Hepatocyte (in vitro differentiated cells): ENCODE measurements at regions not wholly inside any gene's neighbourhood (a gene's known extent, or its start where the extent isn't known, plus 50 kb on each side); places are given as distances from the start of the nearest gene placed in this dataset.
A peak's percentile ranks its signal among the peaks of the same experiment; 100 is the strongest.

Experiments used
- DNase-seq: peaks from one replicate; pipeline ENCODE4 v3.0.0-alpha.2; 2016; ENCODE audit warnings: low spot score
- H2AFZ ChIP-seq: fragments of 200-600 bp; sonication (generic); 2 replicates; pipeline ENCODE4 v1.6.0; 2016; ENCODE audit warnings: antibody characterized with exemption, mild to moderate bottlenecking
- H3K27ac ChIP-seq: fragments of 200-600 bp; sonication (generic); 2 replicates; pipeline ENCODE4 v1.5.1; 2016; ENCODE audit warnings: mild to moderate bottlenecking
- H3K27me3 ChIP-seq: fragments of 200-600 bp; sonication (generic); 2 replicates; pipeline ENCODE4 v1.6.1; 2016
- H3K36me3 ChIP-seq: fragments of 200-600 bp; sonication (generic); replicated peaks from 2 replicates; pipeline ENCODE4 v1.5.1; 2016; ENCODE audit warnings: low read depth; ENCODE audit not compliant: insufficient read depth
- H3K4me1 ChIP-seq: fragments of 200-600 bp; sonication (generic); 2 replicates; pipeline ENCODE4 v1.5.1; 2016; ENCODE audit warnings: mild to moderate bottlenecking, moderate library complexity; ENCODE audit not compliant: insufficient read depth
- H3K4me2 ChIP-seq: fragments of 200-600 bp; sonication (generic); 2 replicates; pipeline ENCODE4 v1.6.0; 2016
- H3K4me3 ChIP-seq: fragments of 200-600 bp; sonication (generic); 2 replicates; pipeline ENCODE4 v1.5.1; 2016; ENCODE audit warnings: mild to moderate bottlenecking
- H3K79me2 ChIP-seq: fragments of 200-600 bp; sonication (generic); 2 replicates; pipeline ENCODE4 v1.6.0; 2017; ENCODE audit warnings: mild to moderate bottlenecking
- H3K9me2 ChIP-seq: fragments of 200-600 bp; sonication (generic); replicated peaks from 2 replicates; pipeline ENCODE4 v1.6.0; 2017; ENCODE audit warnings: mild to moderate bottlenecking; ENCODE audit not compliant: insufficient read depth
- H3K9me3 ChIP-seq: fragments of 200-600 bp; sonication (generic); 2 replicates; pipeline ENCODE4 v1.5.1; 2016; ENCODE audit warnings: low read depth, mild to moderate bottlenecking
- H4K20me1 ChIP-seq: fragments of 200-600 bp; sonication (generic); 2 replicates; pipeline ENCODE4 v1.6.0; 2016; ENCODE audit warnings: mild to moderate bottlenecking; ENCODE audit not compliant: insufficient read depth, poor library complexity, severe bottlenecking
- CTCF ChIP-seq: fragments of 200-600 bp; sonication (generic); IDR thresholded peaks from 2 replicates; pipeline ENCODE4 v1.5.1; 2016; ENCODE audit warnings: antibody characterized with exemption, mild to moderate bottlenecking; ENCODE audit not compliant: poor library complexity
- EZH2 ChIP-seq: fragments of 200-600 bp; sonication (generic); IDR thresholded peaks from 2 replicates; pipeline ENCODE4 v1.6.1; 2016; ENCODE audit warnings: antibody characterized with exemption, mild to moderate bottlenecking, borderline replicate concordance
- EZH2phosphoT487 ChIP-seq: fragments of 200-600 bp; sonication (generic); IDR thresholded peaks from one replicate; pipeline ENCODE4 v1.6.1; 2018; ENCODE audit warnings: antibody characterized with exemption, mild to moderate bottlenecking, low read depth, moderate library complexity; ENCODE audit not compliant: unreplicated experiment, severe bottlenecking
- WGBS: methylation state at CpG from one replicate; pipeline ENCODE4 v1.1.6; 2016; ENCODE audit warnings: low lambda C conversion rate; ENCODE audit errors: missing lambda C conversion rate; 5-methylcytosine and 5-hydroxymethylcytosine counted together

DNA sequence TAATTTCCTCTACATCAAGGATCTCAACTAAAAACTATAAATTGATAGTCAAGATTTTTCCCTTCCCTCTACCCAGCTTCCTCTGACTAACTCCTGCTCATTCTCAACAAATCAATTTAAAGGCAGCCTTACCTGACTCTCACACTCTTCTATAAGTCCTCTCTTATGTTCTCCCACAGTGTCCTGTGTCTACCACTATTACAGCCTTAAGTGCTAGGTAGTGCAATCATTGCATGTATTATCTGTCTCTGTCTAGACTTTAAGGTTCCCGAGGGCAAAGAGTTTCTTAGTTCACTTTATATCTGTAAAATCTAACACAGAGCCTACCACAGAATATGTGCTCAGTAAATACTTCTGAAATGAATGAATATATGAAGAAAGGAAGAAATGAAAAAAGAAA is 123.7 kb downstream of the BTC start:
- WGBS, result 74% methylated on average over 1 of the region's 1 CpG
- Histone ChIP-seq H4K20me1 (no peaks in the 10 kb centered on the region), H3K79me2 (no peaks in the 10 kb centered on the region), H3K4me1 (no peaks in the 10 kb centered on the region), H3K27ac (peak overlapping the region; percentile 79), H3K4me3 (no peak overlapping the region), H3K27me3 (no peaks in the 10 kb centered on the region), H2AFZ (no peak overlapping the region), H3K4me2 (no peak overlapping the region), H3K36me3 (no peaks in the 10 kb centered on the region), H3K9me2 (no peaks in the 10 kb centered on the region), H3K9me3 (no peaks in the 10 kb centered on the region)
- TF ChIP-seq EZH2phosphoT487 (no peak), EZH2 (no peak), CTCF (no peak)
- no peak for DNase-seq

DNA sequence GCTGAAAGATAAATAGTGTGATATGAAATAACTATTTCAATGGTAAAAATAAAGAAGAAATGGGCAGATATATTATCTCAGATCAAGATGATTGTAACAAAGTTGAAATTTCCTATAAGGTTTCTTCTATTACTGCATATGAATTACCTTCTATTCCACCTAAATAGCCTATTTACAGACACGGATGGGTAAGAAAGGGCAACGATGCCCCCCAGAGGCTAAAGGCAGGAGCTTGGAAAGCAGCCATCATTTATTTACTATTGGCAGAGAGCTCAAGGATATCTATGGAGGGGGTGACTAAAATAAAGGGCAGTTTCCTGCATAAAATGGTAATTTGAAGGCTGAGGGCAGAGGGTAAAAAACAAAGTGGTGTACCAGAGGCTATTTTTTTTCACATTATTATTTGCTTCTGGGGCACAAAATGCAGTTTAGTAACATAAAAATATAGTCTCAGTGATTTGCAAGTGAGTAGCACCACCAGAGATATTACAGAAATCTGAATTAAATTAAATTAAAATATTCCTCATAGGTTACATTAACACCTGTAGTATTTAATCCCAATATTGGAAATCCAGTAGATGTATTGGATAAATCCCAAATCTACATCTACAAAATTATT is 123.1 kb downstream of the BTC start:
- WGBS, result 14% methylated on average over 2 of the region's 2 CpGs
- Histone ChIP-seq H2AFZ (no peak overlapping the region), H3K79me2 (no peaks in the 10 kb centered on the region), H3K9me2 (no peaks in the 10 kb centered on the region), H3K27me3 (no peaks in the 10 kb centered on the region), H3K4me1 (no peaks in the 10 kb centered on the region), H3K27ac (peak overlapping the region; percentile 79), H3K4me2 (no peak overlapping the region), H3K36me3 (no peaks in the 10 kb centered on the region), H3K4me3 (no peak overlapping the region), H4K20me1 (no peaks in the 10 kb centered on the region), H3K9me3 (no peaks in the 10 kb centered on the region)
- peak; percentile 85 for DNase-seq
- no peak for TF ChIP-seq EZH2phosphoT487
- peak; percentile 71 for TF ChIP-seq CTCF
- no peak for TF ChIP-seq EZH2

GRCh38 chr4:74674750-74675149 is 119.6 kb downstream of the BTC start:
- Histone ChIP-seq H3K79me2 (no peaks in the 10 kb centered on the region), H3K9me2 (no peaks in the 10 kb centered on the region), H2AFZ (no peak overlapping the region), H3K36me3 (no peaks in the 10 kb centered on the region), H3K27me3 (no peaks in the 10 kb centered on the region), H3K4me2 (no peak overlapping the region), H4K20me1 (no peaks in the 10 kb centered on the region), H3K4me1 (no peaks in the 10 kb centered on the region), H3K4me3 (no peak overlapping the region), H3K27ac (no peak overlapping the region), H3K9me3 (no peaks in the 10 kb centered on the region)
- DNase-seq, result no peak
- TF ChIP-seq CTCF, result no peak
- 68% methylated on average over 1 of the region's 1 CpG for WGBS
